SK-N-SH (cell line): ENCODE measurements at regions not wholly inside any gene's neighbourhood (a gene's known extent, or its start where the extent isn't known, plus 50 kb on each side); places are given as distances from the start of the nearest gene placed in this dataset.

Experiments
- CTCF ChIA-PET: fragments of 300-600, 350-600 bp; formaldehyde crosslinking; extraction: SDS; loops from one replicate; lab custom pipeline; 2021; lab: Yijun Ruan, JAX
- POLR2A ChIA-PET: fragments of 350-600 bp; sonication (Branson Sonifier 250); formaldehyde crosslinking; extraction: SDS; loops from one replicate; lab custom pipeline; 2020; ENCODE audit warnings: antibody characterized with exemption, inconsistent platforms; lab: Yijun Ruan, JAX
- DNase-seq: peaks from one replicate; pipeline ENCODE4 v3.0.0; 2012
- H2AFZ ChIP-seq: fragments of 200-600 bp; sonication (generic); 2 replicates; pipeline ENCODE4 v1.8.1; 2016; ENCODE audit warnings: antibody characterized with exemption, mild to moderate bottlenecking, low read depth
- H3F3A ChIP-seq: fragments of 200-600 bp; sonication (generic); replicated peaks from 2 replicates; pipeline ENCODE3; 2016; ENCODE audit warnings: antibody characterized with exemption, mild to moderate bottlenecking; ENCODE audit not compliant: insufficient read depth
- H3K27ac ChIP-seq, 2 experiments: fragments of 200-500 bp in 1 of 2; fragments of 200-600 bp in 1 of 2; sonication (Bioruptor generic) in 1 of 2; sonication (generic), shearing (Covaris generic) in 1 of 2; 2 replicates each; pipeline versions ENCODE4 v1.5.1 to v1.6.1; 2014 to 2016; ENCODE audit warnings: low read depth in 2 of 2, inconsistent platforms in 1 of 2, low read length in 1 of 2, mild to moderate bottlenecking in 1 of 2, mixed read lengths in 1 of 2
- H3K27me3 ChIP-seq: fragments of 200-600 bp; sonication (generic), shearing (Covaris generic); 2 replicates; pipeline ENCODE4 v1.6.1; 2016; ENCODE audit warnings: mixed run types; ENCODE audit not compliant: insufficient read depth
- H3K36me3 ChIP-seq, 2 experiments: fragments of 200-500 bp in 1 of 2; fragments of 200-600 bp in 1 of 2; sonication (Bioruptor generic) in 1 of 2; sonication (generic) in 1 of 2; replicated peaks in 1 of 2; 2 replicates each; pipeline versions ENCODE3 to v1.5.1; 2014 to 2016; ENCODE audit warnings: low read length in 1 of 2, mild to moderate bottlenecking in 1 of 2; ENCODE audit not compliant: insufficient read depth in 2 of 2, control insufficient read depth in 1 of 2
- H3K4me1 ChIP-seq, 2 experiments: fragments of 200-500 bp in 1 of 2; fragments of 200-600 bp in 1 of 2; sonication (Bioruptor generic) in 1 of 2; sonication (generic), shearing (Covaris generic) in 1 of 2; 2 replicates each; pipeline versions ENCODE4 v1.5.1 to v1.6.1; 2014 to 2016; ENCODE audit warnings: low read depth in 1 of 2, low read length in 1 of 2, mixed run types in 1 of 2; ENCODE audit not compliant: insufficient read depth in 2 of 2, control insufficient read depth in 1 of 2
- H3K4me2 ChIP-seq: fragments of 200-600 bp; sonication (generic), shearing (Covaris generic); 2 replicates; pipeline ENCODE4 v1.6.1; 2017; ENCODE audit warnings: mixed run types
- H3K4me3 ChIP-seq, 2 experiments: fragments of 200-500 bp in 1 of 2; fragments of 200-600 bp in 1 of 2; sonication (Bioruptor generic) in 1 of 2; sonication (generic), shearing (Covaris generic) in 1 of 2; 2 replicates each; pipeline versions ENCODE4 v1.5.1 to v1.8.1; 2014 to 2016; ENCODE audit warnings: low read depth in 2 of 2, inconsistent platforms in 1 of 2, low read length in 1 of 2, mild to moderate bottlenecking in 1 of 2, mixed read lengths in 1 of 2, moderate library complexity in 1 of 2
- H3K79me2 ChIP-seq: fragments of 200-600 bp; sonication (generic); 2 replicates; pipeline ENCODE4 v1.8.1; 2017; ENCODE audit warnings: mild to moderate bottlenecking; ENCODE audit not compliant: insufficient read depth
- H3K9ac ChIP-seq: fragments of 200-600 bp; sonication (generic); 2 replicates; pipeline ENCODE4 v1.6.1; 2017; ENCODE audit warnings: mixed run types
- H3K9me2 ChIP-seq: fragments of 200-600 bp; sonication (generic); 2 replicates; pipeline ENCODE4 v1.6.1; 2017; ENCODE audit warnings: mixed run types
- H3K9me3 ChIP-seq: fragments of 200-600 bp; sonication (generic); 2 replicates; pipeline ENCODE4 v1.6.1; 2017; ENCODE audit warnings: mixed run types, mild to moderate bottlenecking, moderate library complexity
- H4K20me1 ChIP-seq: fragments of 200-600 bp; sonication (generic); 2 replicates; pipeline ENCODE4 v1.6.1; 2017; ENCODE audit warnings: mild to moderate bottlenecking, mixed run types; ENCODE audit not compliant: insufficient read depth
- CHD2 ChIP-seq: fragments of 150-350 bp; IDR thresholded peaks from 2 replicates; pipeline ENCODE4 v1.6.1; 2018; ENCODE audit warnings: low read length; ENCODE audit not compliant: partially characterized antibody
- ELF1 ChIP-seq: IDR thresholded peaks from 2 replicates; pipeline ENCODE4 v1.4.0; 2012
- EP300 ChIP-seq, 2 experiments: IDR thresholded peaks; 2 replicates each; pipeline versions ENCODE4 v1.4.0 to v1.6.1; 2012; ENCODE audit warnings: borderline replicate concordance in 1 of 2, low read depth in 1 of 2, low read length in 1 of 2
- EZH2phosphoT487 ChIP-seq: fragments of 200-600 bp; sonication (generic); IDR thresholded peaks from 2 replicates; pipeline ENCODE4 v1.6.1; 2017; ENCODE audit warnings: low read depth, mixed run types, mild to moderate bottlenecking, antibody characterized with exemption, moderate library complexity, borderline replicate concordance
- FOXJ3 ChIP-seq: sonication (generic); formaldehyde crosslinking; IDR thresholded peaks from 2 replicates; pipeline ENCODE4 v1.5.1; 2020; ENCODE audit warnings: mild to moderate bottlenecking, missing genetic modification reagents
- FOXM1 ChIP-seq: IDR thresholded peaks from 2 replicates; pipeline ENCODE4 v1.4.0; 2012; ENCODE audit warnings: low read depth, mild to moderate bottlenecking
- JUND ChIP-seq: IDR thresholded peaks from 2 replicates; pipeline ENCODE4 v1.4.0; 2012
- MAX ChIP-seq: IDR thresholded peaks from 2 replicates; pipeline ENCODE4 v1.4.0; 2012; ENCODE audit warnings: low read depth
- MEF2A ChIP-seq: IDR thresholded peaks from 2 replicates; pipeline ENCODE4 v1.4.0; 2012; ENCODE audit warnings: low read depth, borderline replicate concordance
- MXI1 ChIP-seq: IDR thresholded peaks from 2 replicates; pipeline ENCODE4 v1.6.1; 2012; ENCODE audit warnings: mild to moderate bottlenecking, low read depth, low read length, improper control_type of control experiment
- NFIC ChIP-seq: IDR thresholded peaks from 2 replicates; pipeline ENCODE4 v1.4.0; 2012; ENCODE audit warnings: borderline replicate concordance
- NRF1 ChIP-seq: IDR thresholded peaks from 2 replicates; pipeline ENCODE4 v1.6.1; 2012; ENCODE audit warnings: low read depth, mild to moderate bottlenecking, low read length
- RCOR1 ChIP-seq: fragments of 150-350 bp; IDR thresholded peaks from 2 replicates; pipeline ENCODE4 v1.6.1; 2017; ENCODE audit warnings: antibody characterized with exemption, low read length
- REST ChIP-seq: IDR thresholded peaks from 2 replicates; pipeline ENCODE4 v1.6.1; 2012; ENCODE audit warnings: mild to moderate bottlenecking, low read depth, low read length, moderate library complexity
- RFX5 ChIP-seq: IDR thresholded peaks from 2 replicates; pipeline ENCODE4 v1.6.1; 2012; ENCODE audit warnings: mild to moderate bottlenecking, improper control_type of control experiment, low read length
- SIN3A ChIP-seq: IDR thresholded peaks from 2 replicates; pipeline ENCODE4 v1.6.1; 2012; ENCODE audit warnings: low read depth, mild to moderate bottlenecking, low read length, moderate library complexity, borderline replicate concordance
- SMC3 ChIP-seq: IDR thresholded peaks from 2 replicates; pipeline ENCODE4 v1.6.1; 2012; ENCODE audit warnings: low read depth, low read length, improper control_type of control experiment
- TAF1 ChIP-seq: IDR thresholded peaks from 2 replicates; pipeline ENCODE4 v1.6.1; 2012; ENCODE audit warnings: low read depth, mild to moderate bottlenecking, low read length, moderate library complexity, borderline replicate concordance
- TCF12 ChIP-seq: IDR thresholded peaks from 2 replicates; pipeline ENCODE4 v1.4.0; 2012
- USF1 ChIP-seq: IDR thresholded peaks from 2 replicates; pipeline ENCODE4 v1.4.0; 2012; ENCODE audit warnings: low read depth, borderline replicate concordance
- YY1 ChIP-seq: IDR thresholded peaks from 2 replicates; pipeline ENCODE4 v1.4.0; 2012; ENCODE audit warnings: low read depth, mild to moderate bottlenecking
- ZBTB33 ChIP-seq: IDR thresholded peaks from 2 replicates; pipeline ENCODE4 v1.4.0; 2012; ENCODE audit warnings: low read depth, borderline replicate concordance
- WGBS: methylation state at CpG from one replicate; pipeline ENCODE4 v1.1.6; 2017; ENCODE audit warnings: low lambda C conversion rate; 5-methylcytosine and 5-hydroxymethylcytosine counted together

- no peaks in the 10 kb centered on the region; the same call in 1 of the 2 replicates for H3K27me3 ChIP-seq
- no peak for TF ChIP-seq MXI1
- no peak for TF ChIP-seq REST
- no peak for TF ChIP-seq EP300 (IDR thresholded peaks at IDR 0.05; ENCODE audit: borderline replicate concordance in 1 of 2, low read depth in 1 of 2, low read length in 1 of 2)
- no peak for TF ChIP-seq EZH2phosphoT487
- no peak for TF ChIP-seq YY1
- TF ChIP-seq, all 33 proteins: peak for 0
- no peak overlapping the region for H2AFZ ChIP-seq
- no peaks in the 10 kb centered on the region for H3K9me2 ChIP-seq
- 25% methylated on average over 1 of the region's 1 CpG for WGBS
- H3K27ac ChIP-seq = no peak overlapping the region
- ChIA-PET POLR2A (no interaction called here), CTCF (interaction anchor here (0.7 to 1.3 kb wide), 2 partner anchors 36 to 305 kb away, joined by 3 read pairs; no protein-coding TSS in a partner anchor)
- H3K4me1 ChIP-seq = peaks cover 0 to 3% of the 10 kb centered on the region in 2 experiments; a peak in 1 of 4 replicates
- H3K9me3 ChIP-seq = no peaks in the 10 kb centered on the region
- H3K9ac ChIP-seq = no peak overlapping the region
- H3K4me3 ChIP-seq = no peak overlapping the region
- DNase-seq = peak; percentile 12
- no peaks in the 10 kb centered on the region for H3F3A ChIP-seq
- H3K79me2 ChIP-seq = no peaks in the 10 kb centered on the region
- no peak overlapping the region for H3K4me2 ChIP-seq
- no peaks in the 10 kb centered on the region for H4K20me1 ChIP-seq
- no peaks in the 10 kb centered on the region for H3K36me3 ChIP-seq
Measured at GRCh38 chr5:41575110-41575779, 64.8 kb upstream of the PLCXD3 start.

GRCh38 chr5:41574391-41574790, 64.0 kb upstream of the PLCXD3 start:
- Histone ChIP-seq H3K4me2 (no peak overlapping the region), H3K27ac (no peak overlapping the region), H3K9me3 (no peaks in the 10 kb centered on the region), H3K36me3 (no peaks in the 10 kb centered on the region), H3K79me2 (no peaks in the 10 kb centered on the region), H3F3A (no peaks in the 10 kb centered on the region), H3K4me1 (peaks cover 0 to 3% of the 10 kb centered on the region in 2 experiments; a peak in 1 of 4 replicates), H3K9ac (no peak overlapping the region), H3K4me3 (no peak overlapping the region), H3K9me2 (no peaks in the 10 kb centered on the region), H2AFZ (no peak overlapping the region), H4K20me1 (no peaks in the 10 kb centered on the region), H3K27me3 (no peaks in the 10 kb centered on the region; the same call in 1 of the 2 replicates)
- TF ChIP-seq SMC3 (no peak), FOXM1 (no peak), MAX (no peak), FOXJ3 (CRISPR knock-in tag) (no peak), USF1 (no peak), MEF2A (no peak), ELF1 (no peak), JUND (no peak), TAF1 (no peak), CHD2 (no peak), NRF1 (no peak), SIN3A (no peak), TCF12 (no peak), NFIC (no peak), RCOR1 (no peak), RFX5 (no peak), EP300 (IDR thresholded peaks at IDR 0.05; ENCODE audit: borderline replicate concordance in 1 of 2, low read depth in 1 of 2, low read length in 1 of 2) (no peak), ZBTB33 (no peak)
- CTCF ChIA-PET = no interaction called here
- WGBS = 47% methylated on average over 2 of the region's 2 CpGs
- DNase-seq = no peak
- POLR2A ChIA-PET = no interaction called here
